PC-3 (cell line): ENCODE measurements at regions not wholly inside any gene's neighbourhood (a gene's known extent, or its start where the extent isn't known, plus 50 kb on each side); places are given as distances from the start of the nearest gene placed in this dataset.

Experiments
- ATAC-seq: fragments of 200-7000 bp; cut with Tn5 transposase; 2 replicates; pipeline ENCODE4 v1.9.1; 2020; ENCODE audit warnings: mild to moderate bottlenecking, moderate library complexity
- BruUV-seq: library from RNA; stranded (reverse); fragments of 400-500 nt; replicated peaks from 2 replicates; lab custom pipeline; 2021; lab: Mats Ljungman, UMichigan
- CTCF ChIA-PET: fragments of 300-600 bp; sonication (Branson Sonifier 250); formaldehyde crosslinking; loops from one replicate; lab custom pipeline; 2022; ENCODE audit warnings: antibody characterized with exemption; lab: Charles Lee
- POLR2A ChIA-PET: fragments of 300-600 bp; sonication (Branson Sonifier 250); formaldehyde crosslinking; loops from one replicate; lab custom pipeline; 2022; ENCODE audit warnings: antibody characterized with exemption; ENCODE audit not compliant: unreplicated experiment; lab: Charles Lee
- DNase-seq: peaks from one replicate; pipeline ENCODE4 v3.0.0-alpha.2; 2015
- H2AFZ ChIP-seq: fragments of 300-600 bp; sonication (generic); 2 replicates; pipeline ENCODE4 v1.6.0; 2016; ENCODE audit warnings: antibody characterized with exemption, low read length
- H3F3A ChIP-seq: fragments of 300-600 bp; sonication (generic); one replicate; pipeline ENCODE4 v1.6.0; 2017; ENCODE audit warnings: antibody characterized with exemption, low read length, control low read depth, mild to moderate bottlenecking; ENCODE audit not compliant: unreplicated experiment
- H3K27ac ChIP-seq: fragments of 300-600 bp; sonication (generic); 2 replicates; pipeline ENCODE4 v1.5.1; 2016; ENCODE audit warnings: mild to moderate bottlenecking, low read length
- H3K27me3 ChIP-seq: fragments of 300-600 bp; sonication (generic); 2 replicates; pipeline ENCODE4 v1.6.1; 2016; ENCODE audit warnings: low read length, mixed read lengths
- H3K36me3 ChIP-seq: fragments of 300-600 bp; sonication (generic); 2 replicates; pipeline ENCODE4 v1.6.1; 2016; ENCODE audit warnings: low read depth, mixed run types, low read length, mixed read lengths
- H3K4me1 ChIP-seq: fragments of 300-600 bp; sonication (generic); 2 replicates; pipeline ENCODE4 v1.5.1; 2016; ENCODE audit warnings: low read length; ENCODE audit not compliant: insufficient read depth
- H3K4me2 ChIP-seq: fragments of 300-600 bp; sonication (generic); 2 replicates; pipeline ENCODE4 v1.6.0; 2016; ENCODE audit warnings: low read length
- H3K4me3 ChIP-seq: fragments of 300-600 bp; sonication (generic); 2 replicates; pipeline ENCODE4 v1.5.1; 2016; ENCODE audit warnings: mild to moderate bottlenecking, low read length, mixed read lengths
- H3K79me2 ChIP-seq: fragments of 300-600 bp; sonication (generic); 2 replicates; pipeline ENCODE4 v1.6.1; 2017; ENCODE audit warnings: low read length, mixed read lengths
- H3K9ac ChIP-seq: fragments of 300-600 bp; sonication (generic); 2 replicates; pipeline ENCODE4 v1.6.0; 2016; ENCODE audit warnings: mild to moderate bottlenecking, low read length
- H3K9me2 ChIP-seq: fragments of 300-600 bp; sonication (generic); replicated peaks from 2 replicates; pipeline ENCODE4 v1.6.1; 2016; ENCODE audit warnings: mixed run types, low read length, mixed read lengths
- H3K9me3 ChIP-seq: fragments of 300-600 bp; sonication (generic); 2 replicates; pipeline ENCODE4 v1.6.1; 2016; ENCODE audit warnings: low read length, mixed read lengths
- H4K20me1 ChIP-seq: fragments of 300-600 bp; sonication (generic); 2 replicates; pipeline ENCODE4 v1.6.1; 2016; ENCODE audit warnings: low read length, mixed read lengths
- CTCF ChIP-seq: fragments of 300-600 bp; sonication (generic); conservative IDR thresholded peaks from 2 replicates; pipeline ENCODE4 v1.5.1; 2017; ENCODE audit warnings: antibody characterized with exemption, low read depth, mild to moderate bottlenecking, low read length
- EZH2 ChIP-seq: fragments of 300-600 bp; sonication (generic); IDR thresholded peaks from one replicate; pipeline ENCODE4 v1.6.1; 2017; ENCODE audit warnings: antibody characterized with exemption, mild to moderate bottlenecking, low read length; ENCODE audit not compliant: unreplicated experiment
- EZH2phosphoT487 ChIP-seq: fragments of 300-600 bp; sonication (generic); IDR thresholded peaks from 2 replicates; pipeline ENCODE4 v1.6.1; 2018; ENCODE audit warnings: mild to moderate bottlenecking, antibody characterized with exemption, low read length, borderline replicate concordance
- intact Hi-C: fragments of 100-400 bp; cut with micrococcal nuclease; formaldehyde crosslinking; loops from 2 replicates; pipeline ENCODE4 v1.9.0; 2023

DNA sequence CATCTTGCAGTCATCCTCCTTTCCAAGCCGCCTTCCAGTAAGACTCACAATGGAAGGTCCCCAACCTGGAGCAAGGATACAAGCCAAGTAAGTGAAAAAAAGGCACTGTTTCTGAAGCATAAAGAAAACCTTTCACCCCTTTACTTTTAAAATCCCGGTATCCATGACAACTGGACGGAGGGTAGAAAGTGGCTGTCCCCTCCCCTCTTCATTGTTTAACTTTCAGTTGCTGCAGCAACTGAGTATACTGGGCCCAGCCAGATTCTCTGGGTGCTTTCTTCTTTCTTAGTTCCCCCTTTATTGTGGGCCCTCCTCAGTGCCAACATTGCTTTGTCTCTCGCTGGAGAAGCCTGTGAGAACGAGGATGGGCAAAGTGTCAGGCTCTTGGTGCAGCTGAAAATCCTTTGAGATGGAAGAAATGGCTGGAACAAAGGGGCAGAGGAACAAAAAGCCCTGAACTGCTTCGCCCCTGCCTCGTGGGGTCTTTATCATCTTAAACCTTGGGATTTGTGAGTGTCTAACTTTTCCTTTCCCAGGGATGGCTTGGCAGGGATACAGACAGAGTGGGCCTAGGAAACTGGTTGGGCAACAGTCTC is 224.0 kb upstream of the RGMA start:
- Histone ChIP-seq H3K79me2 (no peaks in the 10 kb centered on the region), H3K9ac (no peak overlapping the region), H3K9me3 (no peaks in the 10 kb centered on the region), H3K4me2 (no peak overlapping the region), H2AFZ (no peak overlapping the region), H3K36me3 (no peaks in the 10 kb centered on the region), H4K20me1 (no peaks in the 10 kb centered on the region), H3K9me2 (no peaks in the 10 kb centered on the region), H3K4me3 (no peak overlapping the region), H3K4me1 (no peaks in the 10 kb centered on the region), H3F3A (no peaks in the 10 kb centered on the region), H3K27ac (no peak overlapping the region), H3K27me3 (peaks cover 44% of the 10 kb centered on the region)
- ChIA-PET POLR2A (no interaction called here), CTCF (no interaction called here)
- no peak for ATAC-seq
- no peak for TF ChIP-seq EZH2
- no peak for TF ChIP-seq CTCF
- no peak for TF ChIP-seq EZH2phosphoT487
- BruUV-seq: no TSS peak
- DNase-seq: no peak
- intact Hi-C loops: no loop called here

- intact Hi-C loops: no loop called here
- H2AFZ ChIP-seq: no peak overlapping the region
- no peak for TF ChIP-seq CTCF
- no peak for TF ChIP-seq EZH2phosphoT487
- TF ChIP-seq EZH2: no peak
- H4K20me1 ChIP-seq: no peaks in the 10 kb centered on the region
- peaks cover 51% of the 10 kb centered on the region for H3K27me3 ChIP-seq
- H3K4me1 ChIP-seq: no peaks in the 10 kb centered on the region
- ATAC-seq (no peak), DNase-seq (no peak)
- H3K4me3 ChIP-seq: no peak overlapping the region
- H3K9me2 ChIP-seq: no peaks in the 10 kb centered on the region
- no peak overlapping the region for H3K27ac ChIP-seq
- CTCF ChIA-PET: no interaction called here
- H3K36me3 ChIP-seq: no peaks in the 10 kb centered on the region
- H3K4me2 ChIP-seq: no peak overlapping the region
- no TSS peak for BruUV-seq
- H3K79me2 ChIP-seq: no peaks in the 10 kb centered on the region
- no peaks in the 10 kb centered on the region for H3K9me3 ChIP-seq
- H3F3A ChIP-seq: no peaks in the 10 kb centered on the region
- H3K9ac ChIP-seq: no peak overlapping the region
- POLR2A ChIA-PET: no interaction called here
Measured at GRCh38 chr15:93311620-93312019, 222.6 kb upstream of the RGMA start.

- no peaks in the 10 kb centered on the region for H3K36me3 ChIP-seq
- TF ChIP-seq EZH2 (no peak), CTCF (no peak), EZH2phosphoT487 (no peak)
- H4K20me1 ChIP-seq: no peaks in the 10 kb centered on the region
- DNase-seq: no peak
- no peaks in the 10 kb centered on the region for H3K9me3 ChIP-seq
- H3K27ac ChIP-seq: no peak overlapping the region
- ATAC-seq: no peak
- no peak overlapping the region for H2AFZ ChIP-seq
- H3K9ac ChIP-seq: no peak overlapping the region
- H3K27me3 ChIP-seq: peaks cover 65% of the 10 kb centered on the region
- H3K4me1 ChIP-seq: no peaks in the 10 kb centered on the region
- intact Hi-C loops: no loop called here
- ChIA-PET CTCF (no interaction called here), POLR2A (no interaction called here)
- H3F3A ChIP-seq: no peaks in the 10 kb centered on the region
- no peak overlapping the region for H3K4me3 ChIP-seq
- BruUV-seq: no TSS peak
- H3K79me2 ChIP-seq: no peaks in the 10 kb centered on the region
- H3K4me2 ChIP-seq: no peak overlapping the region
- H3K9me2 ChIP-seq: no peaks in the 10 kb centered on the region
Measured at GRCh38 chr15:93308026-93308690, 219.1 kb upstream of the RGMA start.
